HUES6 (cell line): ENCODE measurements at regions not wholly inside any gene's neighbourhood (a gene's known extent, or its start where the extent isn't known, plus 50 kb on each side); places are given as distances from the start of the nearest gene placed in this dataset.

Experiments used
- H3K27ac ChIP-seq: 2 replicates; pipeline ENCODE4 v1.7.0; 2013; ENCODE audit warnings: low read depth, mild to moderate bottlenecking, low read length, inconsistent platforms
- H3K27me3 ChIP-seq: 2 replicates; pipeline ENCODE4 v1.6.1; 2013; ENCODE audit warnings: low read length; ENCODE audit not compliant: control insufficient read depth, insufficient read depth
- H3K36me3 ChIP-seq: 2 replicates; pipeline ENCODE4 v1.6.1; 2013; ENCODE audit warnings: low read length; ENCODE audit not compliant: control insufficient read depth, insufficient read depth
- H3K4me1 ChIP-seq: 2 replicates; pipeline ENCODE4 v1.6.1; 2013; ENCODE audit warnings: low read length; ENCODE audit not compliant: control insufficient read depth, insufficient read depth
- H3K4me3 ChIP-seq: 2 replicates; pipeline ENCODE4 v1.5.1; 2013; ENCODE audit warnings: low read depth, low read length
- H3K9ac ChIP-seq: one replicate; pipeline ENCODE4 v1.6.1; 2013; ENCODE audit warnings: mild to moderate bottlenecking, low read length
- H3K9me3 ChIP-seq: 2 replicates; pipeline ENCODE4 v1.6.1; 2013; ENCODE audit warnings: low read depth, low read length; ENCODE audit not compliant: control insufficient read depth, insufficient read depth

DNA sequence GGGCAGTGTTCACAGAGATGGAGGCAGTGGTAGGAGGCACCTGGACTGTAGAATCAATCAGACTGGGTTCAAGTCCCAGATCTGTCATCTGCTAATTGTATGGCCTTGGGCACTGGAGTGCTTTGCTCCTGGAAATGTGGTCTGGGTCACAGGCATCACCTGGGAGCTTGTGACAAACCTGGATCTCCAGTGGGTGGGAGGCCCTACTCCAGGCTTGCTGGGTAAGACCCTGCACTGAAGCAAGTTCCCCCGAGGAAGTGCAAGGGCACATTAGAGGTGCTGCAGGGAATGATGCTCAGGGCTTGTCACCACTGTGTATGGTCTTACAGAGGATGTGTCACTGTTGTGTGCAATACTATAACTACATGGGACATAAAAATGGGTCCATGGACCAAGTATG lies 220.5 kb upstream of the ID2 start:
- Histone ChIP-seq H3K4me1 (no peaks in the 10 kb centered on the region), H3K9ac (no peak overlapping the region), H3K9me3 (no peaks in the 10 kb centered on the region), H3K4me3 (no peak overlapping the region), H3K27me3 (peaks cover 25% of the 10 kb centered on the region), H3K36me3 (no peaks in the 10 kb centered on the region), H3K27ac (no peak overlapping the region)

DNA sequence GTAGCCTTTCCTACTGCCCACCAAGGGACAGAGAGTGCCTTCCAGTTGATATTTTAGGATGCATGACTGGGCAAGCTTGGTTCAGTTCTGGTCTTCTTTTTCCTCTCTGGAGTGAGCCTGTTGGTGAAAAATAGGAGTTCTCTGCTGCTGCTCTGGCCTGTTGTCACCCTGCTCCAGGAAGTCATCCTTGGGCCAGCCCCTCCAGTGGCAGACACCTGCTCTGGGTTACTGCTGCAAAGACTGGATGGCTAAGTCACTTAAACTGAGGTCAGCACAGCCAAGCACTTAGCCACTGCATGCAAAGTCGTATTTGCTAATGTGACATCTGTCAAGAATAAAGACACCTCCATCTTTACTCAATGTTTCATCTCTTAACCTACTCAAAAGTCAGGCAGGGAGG lies 219.6 kb upstream of the ID2 start:
- Histone ChIP-seq H3K27ac (no peak overlapping the region), H3K9ac (no peak overlapping the region), H3K4me3 (no peak overlapping the region), H3K27me3 (peaks cover 19% of the 10 kb centered on the region), H3K9me3 (no peaks in the 10 kb centered on the region), H3K36me3 (no peaks in the 10 kb centered on the region), H3K4me1 (no peaks in the 10 kb centered on the region)

DNA sequence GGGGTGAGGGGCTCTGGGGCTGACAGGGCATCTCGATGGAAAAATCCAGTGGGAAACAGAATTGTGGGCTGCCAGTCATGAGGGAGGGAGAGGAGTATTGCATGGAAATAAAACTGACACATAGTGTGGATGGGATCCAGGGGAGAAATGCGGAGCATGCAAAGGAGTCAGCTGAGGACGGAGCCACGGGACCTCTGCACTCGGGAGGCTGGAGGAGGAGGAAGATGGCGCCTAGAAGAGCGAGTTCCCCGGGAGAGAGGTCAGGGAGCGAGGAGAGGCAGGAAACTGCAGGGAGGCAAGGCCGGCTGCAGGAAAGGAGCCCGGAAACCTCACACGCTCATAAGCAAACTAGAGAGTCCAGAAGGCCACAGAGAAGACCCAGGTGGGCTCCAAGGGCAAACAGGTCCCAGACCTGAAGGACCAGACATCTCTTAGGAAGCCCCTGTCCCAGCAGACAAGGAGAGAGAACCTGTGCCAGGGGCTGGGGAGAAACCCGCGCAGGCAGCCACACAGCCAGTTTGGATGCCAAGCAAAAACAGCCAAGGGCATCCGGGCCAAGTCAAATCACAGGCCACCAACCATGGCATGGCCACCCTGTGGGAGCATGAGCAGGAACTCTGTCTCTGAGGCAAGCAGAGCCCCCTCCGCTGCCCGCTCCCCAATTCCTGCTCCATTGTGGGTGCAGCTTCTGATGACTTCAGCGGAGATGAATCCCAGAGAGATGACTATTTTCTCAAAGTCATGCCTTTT lies 218.8 kb upstream of the ID2 start:
- Histone ChIP-seq H3K36me3 (no peaks in the 10 kb centered on the region), H3K27ac (no peak overlapping the region), H3K4me3 (no peak overlapping the region), H3K9me3 (no peaks in the 10 kb centered on the region), H3K4me1 (no peaks in the 10 kb centered on the region), H3K9ac (no peak overlapping the region), H3K27me3 (peaks cover 12% of the 10 kb centered on the region)

DNA sequence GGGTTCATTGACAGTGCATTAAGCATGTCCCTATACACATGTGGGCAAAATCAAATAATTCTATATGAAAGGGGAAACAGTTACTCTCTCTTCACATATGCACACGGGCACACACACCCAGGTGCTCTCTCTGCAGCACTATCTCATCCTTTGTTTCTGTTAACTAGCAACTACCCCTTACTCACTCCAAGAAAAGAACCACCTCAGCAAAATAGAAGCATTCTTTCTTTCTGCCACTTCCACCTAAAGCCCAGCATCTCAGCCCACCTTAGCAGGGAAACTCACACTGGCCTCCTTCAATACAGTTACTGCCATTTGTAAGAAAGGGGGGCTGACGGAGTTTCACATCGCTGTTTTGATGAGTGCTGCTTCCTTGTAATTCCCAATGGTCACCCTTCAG lies 216.3 kb upstream of the ID2 start:
- Histone ChIP-seq H3K4me1 (no peaks in the 10 kb centered on the region), H3K9ac (no peak overlapping the region), H3K4me3 (no peak overlapping the region), H3K9me3 (no peaks in the 10 kb centered on the region), H3K27ac (no peak overlapping the region), H3K36me3 (no peaks in the 10 kb centered on the region), H3K27me3 (no peaks in the 10 kb centered on the region)

DNA sequence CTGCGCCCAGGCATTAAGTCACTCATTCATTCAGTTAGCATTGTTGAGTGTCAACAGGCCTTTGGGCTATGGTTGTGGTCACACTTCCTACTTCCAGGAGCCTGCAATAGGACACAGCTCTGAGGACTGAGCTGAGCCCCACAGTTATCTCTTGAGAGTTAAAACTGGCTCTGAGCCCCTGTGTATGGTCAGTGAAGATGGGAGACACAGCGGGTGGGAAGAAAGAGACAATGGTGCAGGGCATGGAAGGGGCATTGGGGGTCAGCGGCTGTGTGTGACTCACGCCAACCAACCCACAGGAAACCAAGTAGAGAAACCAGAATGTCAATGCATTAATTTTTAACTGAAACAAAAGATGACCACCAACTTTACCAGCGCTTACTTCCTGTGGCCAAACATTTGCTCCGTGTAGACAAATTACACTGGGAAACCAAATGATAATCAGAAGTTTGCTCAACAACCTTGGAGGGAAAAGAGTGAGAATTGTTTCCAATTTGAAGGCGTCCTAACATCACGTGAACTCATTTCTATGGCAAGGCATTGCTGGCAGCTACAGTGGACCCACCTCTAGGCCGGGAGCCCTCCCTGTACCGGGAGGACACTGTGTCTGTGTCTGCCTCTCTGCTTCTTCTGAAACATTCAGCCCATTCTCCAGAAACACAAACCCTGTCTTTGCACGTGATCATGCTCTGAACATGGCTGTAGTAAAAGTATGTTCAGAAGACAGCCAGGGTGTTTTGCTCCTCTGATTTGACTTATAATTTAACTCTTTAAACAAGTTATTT lies 212.0 kb upstream of the ID2 start:
- no peaks in the 10 kb centered on the region for H3K9me3 ChIP-seq
- H3K4me1 ChIP-seq: no peaks in the 10 kb centered on the region
- no peak overlapping the region for H3K4me3 ChIP-seq
- H3K36me3 ChIP-seq: no peaks in the 10 kb centered on the region
- H3K27ac ChIP-seq: no peak overlapping the region
- no peak overlapping the region for H3K9ac ChIP-seq
- no peaks in the 10 kb centered on the region for H3K27me3 ChIP-seq

DNA sequence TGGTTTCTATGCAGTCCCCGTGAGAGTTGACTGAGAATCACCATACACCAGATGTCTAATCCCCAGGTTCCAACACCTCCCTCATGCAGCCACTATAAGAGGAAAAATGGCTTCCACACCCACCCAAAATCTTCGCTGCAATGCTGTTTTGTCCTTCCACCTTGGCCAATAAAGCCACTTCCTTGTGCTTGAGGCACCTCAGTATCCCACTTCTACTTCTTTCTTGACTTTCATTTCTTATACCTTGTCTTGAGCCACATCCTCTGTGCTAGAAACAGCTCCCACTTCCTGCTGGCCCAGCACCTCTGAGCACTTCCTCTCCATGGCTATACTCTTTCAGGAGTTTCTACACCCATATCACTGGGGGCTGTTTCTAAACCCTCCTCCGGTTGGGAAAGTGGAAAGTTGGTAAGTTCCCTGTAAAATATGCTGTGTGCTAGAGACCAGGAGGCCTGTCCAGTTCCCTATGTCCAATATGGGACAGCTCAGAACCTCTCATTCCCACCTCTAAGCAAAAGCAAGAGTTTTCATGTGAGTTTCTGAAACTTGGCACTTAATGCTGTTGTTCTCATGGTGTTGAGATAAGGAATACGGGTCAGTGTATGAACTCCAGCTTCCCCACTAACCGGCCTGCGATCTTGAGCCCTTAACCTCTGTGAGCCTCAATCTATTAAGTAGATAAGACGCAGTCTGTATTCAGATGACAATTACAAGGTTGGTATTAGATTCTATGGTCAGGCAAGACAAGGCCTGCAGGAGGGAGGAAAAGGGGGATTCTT lies 209.1 kb upstream of the ID2 start:
- Histone ChIP-seq H3K4me3 (no peak overlapping the region), H3K9ac (no peak overlapping the region), H3K27ac (no peak overlapping the region), H3K9me3 (no peaks in the 10 kb centered on the region), H3K27me3 (no peaks in the 10 kb centered on the region), H3K4me1 (no peaks in the 10 kb centered on the region), H3K36me3 (no peaks in the 10 kb centered on the region)

DNA sequence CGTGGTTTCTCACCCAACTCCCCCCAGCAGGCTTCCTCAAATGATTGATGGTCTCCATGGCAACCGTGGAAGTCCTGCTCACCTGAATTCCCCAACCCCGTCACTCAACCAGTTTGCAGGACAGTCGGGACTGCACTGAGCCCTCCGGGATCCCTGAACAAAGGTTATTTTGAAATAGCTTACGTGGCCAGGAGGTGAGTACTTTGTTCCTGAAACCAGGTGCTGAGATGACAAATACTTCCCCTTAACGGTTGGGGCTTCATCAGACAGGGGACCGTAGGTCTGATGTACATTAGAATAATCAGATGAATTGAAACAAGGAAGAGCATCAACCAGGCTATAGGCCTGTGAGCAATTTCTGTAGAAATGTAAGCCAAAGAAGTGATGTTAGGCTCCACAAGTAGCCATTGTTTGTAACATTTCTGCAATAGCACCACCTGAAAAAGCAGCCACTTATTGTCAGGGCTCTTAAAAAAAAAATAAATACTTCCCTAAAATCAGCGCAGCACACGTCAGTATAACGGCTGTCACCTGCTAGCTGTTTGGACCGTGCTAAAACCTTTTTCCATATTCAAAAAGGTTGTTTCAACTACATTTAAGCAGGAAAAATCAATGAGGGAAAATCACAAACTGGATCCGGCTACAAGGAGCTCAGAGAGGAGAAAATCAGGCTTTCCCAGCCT lies 206.4 kb upstream of the ID2 start:
- H3K27me3 ChIP-seq: no peaks in the 10 kb centered on the region
- H3K9ac ChIP-seq: no peak overlapping the region
- H3K36me3 ChIP-seq: no peaks in the 10 kb centered on the region
- no peaks in the 10 kb centered on the region for H3K9me3 ChIP-seq
- H3K4me3 ChIP-seq: no peak overlapping the region
- H3K27ac ChIP-seq: no peak overlapping the region
- H3K4me1 ChIP-seq: no peaks in the 10 kb centered on the region

DNA sequence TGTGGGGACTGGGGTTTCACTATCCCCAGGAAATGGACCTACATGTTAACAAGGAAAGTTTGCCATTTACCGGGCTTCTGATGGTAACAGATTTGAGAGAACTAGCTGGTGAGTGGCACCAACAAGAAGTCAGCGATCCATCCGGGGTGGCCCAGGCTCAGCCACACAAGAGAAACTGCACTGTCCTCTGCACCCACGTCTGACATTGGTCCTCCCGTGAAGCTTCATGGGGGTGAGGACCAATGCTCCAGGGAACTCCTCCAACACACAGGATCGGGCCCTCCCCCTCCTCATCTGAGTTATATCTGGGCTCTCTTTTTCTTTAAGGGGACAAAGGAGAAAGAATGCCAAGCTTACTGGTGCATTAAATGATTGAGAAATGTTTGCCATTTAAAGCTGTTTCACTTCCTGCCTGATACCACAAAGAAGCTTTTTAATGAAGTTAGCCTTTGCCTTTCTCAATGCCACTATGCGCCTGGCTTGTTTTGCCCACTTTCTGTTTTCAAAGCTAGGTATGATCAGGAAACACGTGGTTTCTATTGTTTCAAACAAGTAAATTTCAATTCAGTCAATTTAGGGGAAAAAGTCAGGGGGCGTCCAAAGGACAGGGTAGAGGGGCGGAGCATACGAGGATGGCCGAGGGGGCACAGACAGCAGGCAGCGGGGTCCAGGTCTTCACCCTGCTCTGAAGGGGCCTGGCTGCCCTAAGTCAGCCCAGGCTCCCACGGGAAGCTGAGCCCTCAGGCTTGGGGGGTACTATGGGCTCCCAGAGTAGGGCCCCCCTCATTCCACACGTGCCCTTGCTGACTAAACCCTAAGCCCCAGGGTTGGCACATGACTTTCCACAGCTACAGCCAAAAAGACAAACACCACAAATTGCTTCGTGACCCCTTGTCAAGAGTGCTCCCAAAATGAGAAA lies 204.0 kb upstream of the ID2 start:
- Histone ChIP-seq H3K4me3 (no peak overlapping the region), H3K27ac (no peak overlapping the region), H3K4me1 (no peaks in the 10 kb centered on the region), H3K9me3 (no peaks in the 10 kb centered on the region), H3K36me3 (no peaks in the 10 kb centered on the region), H3K9ac (no peak overlapping the region), H3K27me3 (no peaks in the 10 kb centered on the region)

DNA sequence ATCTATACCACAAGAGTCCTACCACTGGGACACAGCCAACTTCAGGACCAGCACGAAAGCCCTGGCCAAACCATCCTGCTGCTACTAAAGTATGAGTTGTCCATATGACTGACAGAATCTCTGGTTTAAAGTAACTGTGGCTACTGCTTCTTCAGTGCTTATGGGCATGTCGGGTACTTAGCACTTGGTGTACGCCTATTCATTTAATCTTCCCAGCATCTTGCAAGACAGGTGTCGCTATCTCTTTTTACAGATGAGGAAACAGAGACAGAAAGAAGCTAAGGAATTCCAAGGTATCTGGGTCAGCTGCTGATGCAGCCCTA lies 203.4 kb upstream of the ID2 start:
- Histone ChIP-seq H3K4me1 (no peaks in the 10 kb centered on the region), H3K27ac (no peak overlapping the region), H3K9me3 (no peaks in the 10 kb centered on the region), H3K27me3 (no peaks in the 10 kb centered on the region), H3K36me3 (no peaks in the 10 kb centered on the region), H3K4me3 (no peak overlapping the region), H3K9ac (no peak overlapping the region)

DNA sequence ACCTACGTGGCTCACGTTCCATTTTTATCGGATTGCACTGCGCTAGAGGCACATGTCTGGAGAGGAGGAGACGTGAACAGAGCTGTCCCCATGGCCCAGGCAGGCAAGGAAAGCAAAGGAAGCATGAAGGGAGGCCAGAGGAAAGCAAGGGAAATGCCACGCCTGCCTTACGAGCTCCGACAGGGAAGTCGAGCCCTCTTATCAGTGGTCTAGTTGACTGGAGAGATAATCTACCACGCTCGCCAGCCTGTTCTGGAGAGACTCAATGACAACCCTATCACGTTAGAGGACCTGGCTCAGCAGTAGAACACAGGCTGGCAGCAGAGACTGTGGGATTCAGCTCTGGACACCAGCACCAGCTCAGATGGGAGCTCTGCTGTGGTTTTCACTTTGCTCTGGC lies 202.6 kb upstream of the ID2 start:
- H3K27me3 ChIP-seq: no peaks in the 10 kb centered on the region
- H3K4me1 ChIP-seq: no peaks in the 10 kb centered on the region
- H3K9me3 ChIP-seq: no peaks in the 10 kb centered on the region
- H3K36me3 ChIP-seq: no peaks in the 10 kb centered on the region
- no peak overlapping the region for H3K27ac ChIP-seq
- no peak overlapping the region for H3K9ac ChIP-seq
- H3K4me3 ChIP-seq: no peak overlapping the region
